Activated gamma-delta T cell (primary cell): ENCODE measurements at regions not wholly inside any gene's neighbourhood (a gene's known extent, or its start where the extent isn't known, plus 50 kb on each side); places are given as distances from the start of the nearest gene placed in this dataset.
"Not testable (repeated sequence)": the region's sequence is repeated elsewhere in the genome, so short reads cannot be mapped to it uniquely, and the experiment has no call there.

Source experiments
- DNase-seq: peaks from one replicate; lab custom pipeline; 2025; lab: John Stamatoyannopoulos, UW

DNA sequence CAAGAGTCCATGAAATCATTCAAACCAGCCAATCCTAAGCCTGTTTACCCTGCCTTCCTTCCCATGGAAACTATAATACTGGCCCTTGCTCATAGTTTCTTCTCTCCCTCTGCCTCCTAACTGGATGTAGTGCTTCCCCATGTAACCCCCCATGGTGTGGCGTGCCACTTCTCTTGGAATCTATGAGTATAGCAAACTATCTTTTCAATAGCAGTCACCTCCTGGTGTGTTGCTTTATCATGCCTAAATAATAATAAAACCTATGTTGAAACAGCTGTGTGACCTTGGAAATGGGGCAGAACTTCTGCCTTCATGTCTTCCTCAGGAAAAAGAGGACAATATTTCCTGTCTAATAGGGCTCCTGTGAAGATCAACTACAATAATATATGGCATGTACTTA lies 234.8 kb upstream of the EDNRA start:
- no peak for DNase-seq

- DNase-seq: not testable (repeated sequence)
These were observed 234.4 kb upstream of the EDNRA start for GRCh38 chr4:147246528-147246927.

- no peak for DNase-seq
These were observed 233.3 kb upstream of the EDNRA start for GRCh38 chr4:147247579-147247978.

- no peak for DNase-seq
These were observed 230.8 kb upstream of the EDNRA start for GRCh38 chr4:147250062-147250461.

- DNase-seq: not testable (repeated sequence)
These were observed 225.6 kb upstream of the EDNRA start for GRCh38 chr4:147255268-147255667.

DNA sequence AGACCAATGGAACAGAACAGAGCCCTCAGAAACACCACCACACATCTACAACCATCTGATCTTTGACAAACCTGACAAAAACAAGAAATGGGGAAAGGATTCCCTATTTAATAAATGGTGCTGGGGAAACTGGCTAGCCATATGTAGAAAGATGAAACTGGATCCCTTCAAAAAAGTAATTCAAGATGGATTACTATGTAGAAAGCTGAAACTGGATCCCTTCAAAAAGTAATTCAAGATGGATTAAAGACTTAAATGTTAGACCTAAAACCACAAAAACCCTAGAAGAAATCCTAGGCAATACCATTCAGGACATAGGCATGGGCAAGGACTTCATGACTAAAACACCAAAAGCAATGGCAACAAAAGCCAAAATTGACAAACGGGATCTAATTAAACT lies 221.6 kb upstream of the EDNRA start:
- not testable (repeated sequence) for DNase-seq

- DNase-seq: no peak
These were observed 196.6 kb upstream of the EDNRA start for GRCh38 chr4:147284256-147284835.

GRCh38 chr4:147284935-147285334 lies 196.0 kb upstream of the EDNRA start:
- no peak for DNase-seq

- DNase-seq: no peak
These were observed 195.1 kb upstream of the EDNRA start for GRCh38 chr4:147285751-147286150.

DNA sequence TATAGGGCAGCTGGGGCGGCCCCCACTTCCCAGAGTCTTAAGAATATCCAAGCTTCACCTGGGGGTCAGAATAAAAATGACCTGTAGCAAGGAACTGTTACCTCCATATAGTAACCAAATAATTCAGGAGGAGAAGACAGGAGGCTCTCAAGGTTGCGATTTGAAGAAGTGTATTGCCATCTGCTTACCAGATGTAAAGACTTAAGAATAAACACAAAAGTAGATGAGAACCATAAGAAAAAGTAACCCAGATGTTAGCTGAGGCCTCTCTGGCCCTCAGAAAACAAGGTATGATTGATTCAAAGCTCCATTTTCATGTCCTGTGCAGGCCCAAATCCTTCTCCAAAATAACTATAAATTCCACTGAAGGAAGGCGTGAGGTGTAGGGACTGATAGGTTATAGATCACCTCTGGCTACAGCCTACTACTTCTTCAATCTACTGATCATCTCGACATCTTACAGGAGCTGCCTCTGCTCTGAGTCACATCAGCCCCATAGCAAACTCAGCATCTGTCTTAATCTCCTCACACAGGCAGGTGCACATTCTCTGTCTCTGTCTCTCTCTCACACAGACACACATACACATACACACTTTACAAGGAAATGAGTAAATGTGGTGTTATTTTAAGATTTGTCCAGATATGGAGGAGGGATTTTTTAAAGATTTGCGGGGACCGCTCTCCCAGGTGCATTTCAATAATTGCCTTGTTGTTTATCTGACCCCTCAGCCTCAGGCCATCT lies 193.9 kb upstream of the EDNRA start:
- no peak for DNase-seq

- no peak for DNase-seq
These were observed 193.4 kb upstream of the EDNRA start for GRCh38 chr4:147287588-147287890.

GRCh38 chr4:147288512-147288911 lies 192.4 kb upstream of the EDNRA start:
- DNase-seq: no peak

DNA sequence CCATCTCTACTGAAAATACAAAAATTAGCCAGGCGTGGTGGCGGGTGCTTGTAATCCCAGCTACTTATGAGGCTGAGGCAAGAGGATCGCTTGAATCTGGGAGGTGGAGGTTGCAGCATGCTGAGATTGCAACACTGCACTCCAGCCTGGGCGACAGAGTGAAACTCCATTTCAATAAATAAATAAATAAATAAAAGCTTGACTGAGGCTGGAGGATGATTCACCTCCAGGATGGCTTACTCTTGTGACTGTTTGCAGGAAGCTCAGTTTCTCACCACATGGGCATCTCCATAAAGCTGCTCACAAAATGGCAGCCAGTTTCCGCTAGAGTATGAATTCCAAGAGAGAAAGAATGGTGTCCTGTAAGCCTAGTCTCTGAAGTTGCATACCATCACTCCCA lies 191.7 kb upstream of the EDNRA start:
- DNase-seq: no peak

DNA sequence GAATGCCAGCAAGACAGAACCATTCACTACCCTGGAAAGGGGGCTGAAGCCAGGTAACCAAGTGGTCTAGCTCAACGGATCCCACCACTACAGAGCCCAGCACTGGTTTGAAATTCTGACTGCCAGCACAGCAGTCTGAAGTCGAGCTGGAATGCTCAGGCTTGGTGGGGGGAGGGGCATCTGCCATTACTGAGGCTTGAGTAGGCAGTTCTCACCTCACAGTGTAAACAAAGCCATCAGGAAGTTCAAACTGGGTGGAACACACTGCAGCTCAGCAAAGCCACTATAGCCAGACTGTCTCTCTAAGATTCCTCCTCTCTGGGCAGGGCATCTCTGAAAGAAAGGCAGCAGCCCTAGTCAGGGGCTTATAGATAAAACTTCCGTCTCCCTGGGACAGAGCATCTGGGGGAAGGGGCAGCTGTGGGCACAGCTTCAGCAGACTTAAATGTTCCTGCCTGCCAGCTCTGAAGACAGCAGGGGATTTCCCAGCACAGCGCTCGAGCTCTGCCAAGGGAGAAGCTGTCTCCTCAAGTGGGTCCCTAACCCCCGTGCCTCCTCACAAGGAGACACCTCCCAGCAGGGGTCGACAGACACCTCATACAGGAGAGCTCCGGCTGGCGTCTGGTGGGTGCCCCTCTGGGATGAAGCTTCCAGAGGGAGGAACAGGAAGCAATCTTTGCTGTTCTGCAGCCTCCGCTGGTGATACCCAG lies 188.1 kb upstream of the EDNRA start:
- not testable (repeated sequence) for DNase-seq

- DNase-seq: not testable (repeated sequence)
These were observed 187.6 kb upstream of the EDNRA start for GRCh38 chr4:147293314-147293677.

GRCh38 chr4:147299205-147299604 lies 181.7 kb upstream of the EDNRA start:
- no peak for DNase-seq

GRCh38 chr4:147303174-147303872 lies 177.6 kb upstream of the EDNRA start:
- no peak for DNase-seq

GRCh38 chr4:147303873-147304229 lies 177.0 kb upstream of the EDNRA start:
- no peak for DNase-seq

DNA sequence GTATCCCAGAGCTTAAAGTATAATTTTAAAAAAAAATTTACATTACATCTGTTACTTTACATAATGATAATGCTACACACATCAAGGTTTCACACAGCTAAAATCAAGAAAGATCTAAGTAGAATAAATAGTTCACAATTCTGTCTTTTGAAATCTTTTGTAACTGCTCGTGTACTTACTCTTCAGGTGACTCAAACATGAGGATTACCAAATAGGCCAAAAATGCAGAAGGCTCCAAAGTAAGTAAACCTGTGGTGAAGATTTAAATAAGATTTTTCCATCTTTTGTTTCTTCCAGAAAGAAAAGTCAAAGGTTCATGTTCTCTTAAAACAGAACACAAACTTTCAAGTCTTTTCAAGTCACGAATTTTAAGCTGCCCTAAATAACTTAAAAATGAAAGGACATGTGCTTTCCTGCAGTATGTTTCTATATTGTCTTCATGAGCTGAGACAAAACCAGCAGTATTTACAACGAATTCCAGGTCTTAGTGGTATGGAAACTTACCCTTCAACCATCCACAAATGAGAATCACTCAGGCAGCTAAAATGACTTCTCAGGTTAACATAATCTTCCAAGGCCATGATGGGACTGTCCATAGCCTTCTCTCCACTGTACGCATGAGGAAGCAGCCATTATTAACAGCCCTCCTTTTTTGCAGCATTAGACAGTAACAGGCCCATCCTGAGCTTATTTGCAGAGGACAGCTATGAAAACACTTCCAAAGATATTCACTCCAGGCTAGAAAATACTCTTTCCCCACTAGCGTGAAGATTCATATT lies 172.8 kb upstream of the EDNRA start:
- DNase-seq: no peak

- no peak for DNase-seq
These were observed 171.5 kb upstream of the EDNRA start for GRCh38 chr4:147309434-147309833.

- no peak for DNase-seq
These were observed 170.6 kb upstream of the EDNRA start for GRCh38 chr4:147310312-147310711.

DNA sequence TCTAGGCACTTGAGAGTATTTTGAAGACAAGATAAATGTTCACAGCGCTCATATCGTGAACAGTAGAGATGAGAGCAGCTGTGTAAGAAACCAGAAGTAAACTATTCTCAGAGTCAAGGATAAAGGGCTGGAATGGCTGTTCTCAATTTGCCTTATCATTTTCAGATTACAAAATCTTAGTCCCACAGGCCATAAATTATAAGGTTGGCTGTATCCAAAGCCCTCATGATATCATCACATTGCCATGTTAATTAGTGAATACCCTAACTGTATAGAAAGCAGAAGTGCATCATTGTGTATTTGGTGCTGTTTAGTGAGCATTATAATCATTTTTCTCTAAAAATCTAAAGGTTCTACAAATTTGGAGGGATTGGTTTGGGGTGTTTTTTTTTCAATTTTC lies 168.9 kb upstream of the EDNRA start:
- DNase-seq: no peak
